Glutamatergic neuron (in vitro differentiated cells): ENCODE measurements at regions not wholly inside any gene's neighbourhood (a gene's known extent, or its start where the extent isn't known, plus 50 kb on each side); places are given as distances from the start of the nearest gene placed in this dataset.

Experiments
- DNase-seq: peaks from one replicate; pipeline ENCODE4 v3.0.0; 2022
- H3K27ac Mint-ChIP-seq: one replicate; pipeline ENCODE4 v1.8.0; 2020; ENCODE audit warnings: mild to moderate bottlenecking, mixed read lengths, inconsistent platforms; ENCODE audit not compliant: unreplicated experiment
- H3K27me3 Mint-ChIP-seq: one replicate; pipeline ENCODE4 v1.8.0; 2020; ENCODE audit warnings: mild to moderate bottlenecking, moderate library complexity, mixed read lengths, inconsistent platforms; ENCODE audit not compliant: unreplicated experiment
- H3K36me3 Mint-ChIP-seq: one replicate; pipeline ENCODE4 v1.8.0; 2020; ENCODE audit warnings: mild to moderate bottlenecking, mixed read lengths, inconsistent platforms; ENCODE audit not compliant: unreplicated experiment
- H3K4me1 Mint-ChIP-seq: one replicate; pipeline ENCODE4 v1.8.0; 2020; ENCODE audit warnings: mild to moderate bottlenecking, low read depth, mixed read lengths, inconsistent platforms; ENCODE audit not compliant: unreplicated experiment
- H3K4me3 Mint-ChIP-seq: one replicate; pipeline ENCODE4 v1.8.0; 2020; ENCODE audit warnings: mild to moderate bottlenecking, mixed read lengths, inconsistent platforms; ENCODE audit not compliant: unreplicated experiment
- H3K9me3 Mint-ChIP-seq: one replicate; pipeline ENCODE4 v1.8.0; 2020; ENCODE audit warnings: mild to moderate bottlenecking, moderate library complexity, mixed read lengths, inconsistent platforms; ENCODE audit not compliant: unreplicated experiment
- CTCF ChIP-seq: fragments of 200-600 bp; sonication (generic); IDR thresholded peaks from one replicate; pipeline ENCODE4 v1.5.0; 2021; ENCODE audit not compliant: partially characterized antibody, unreplicated experiment

- Mint-ChIP-seq H3K9me3 (no peaks in the 10 kb centered on the region), H3K4me1 (no peaks in the 10 kb centered on the region), H3K27ac (no peak overlapping the region), H3K36me3 (no peaks in the 10 kb centered on the region), H3K27me3 (no peaks in the 10 kb centered on the region), H3K4me3 (no peak overlapping the region)
- DNase-seq, result no peak
- TF ChIP-seq CTCF, result no peak
Measured at GRCh38 chr2:195563857-195564512, 93.0 kb upstream of the SLC39A10 start.

DNA sequence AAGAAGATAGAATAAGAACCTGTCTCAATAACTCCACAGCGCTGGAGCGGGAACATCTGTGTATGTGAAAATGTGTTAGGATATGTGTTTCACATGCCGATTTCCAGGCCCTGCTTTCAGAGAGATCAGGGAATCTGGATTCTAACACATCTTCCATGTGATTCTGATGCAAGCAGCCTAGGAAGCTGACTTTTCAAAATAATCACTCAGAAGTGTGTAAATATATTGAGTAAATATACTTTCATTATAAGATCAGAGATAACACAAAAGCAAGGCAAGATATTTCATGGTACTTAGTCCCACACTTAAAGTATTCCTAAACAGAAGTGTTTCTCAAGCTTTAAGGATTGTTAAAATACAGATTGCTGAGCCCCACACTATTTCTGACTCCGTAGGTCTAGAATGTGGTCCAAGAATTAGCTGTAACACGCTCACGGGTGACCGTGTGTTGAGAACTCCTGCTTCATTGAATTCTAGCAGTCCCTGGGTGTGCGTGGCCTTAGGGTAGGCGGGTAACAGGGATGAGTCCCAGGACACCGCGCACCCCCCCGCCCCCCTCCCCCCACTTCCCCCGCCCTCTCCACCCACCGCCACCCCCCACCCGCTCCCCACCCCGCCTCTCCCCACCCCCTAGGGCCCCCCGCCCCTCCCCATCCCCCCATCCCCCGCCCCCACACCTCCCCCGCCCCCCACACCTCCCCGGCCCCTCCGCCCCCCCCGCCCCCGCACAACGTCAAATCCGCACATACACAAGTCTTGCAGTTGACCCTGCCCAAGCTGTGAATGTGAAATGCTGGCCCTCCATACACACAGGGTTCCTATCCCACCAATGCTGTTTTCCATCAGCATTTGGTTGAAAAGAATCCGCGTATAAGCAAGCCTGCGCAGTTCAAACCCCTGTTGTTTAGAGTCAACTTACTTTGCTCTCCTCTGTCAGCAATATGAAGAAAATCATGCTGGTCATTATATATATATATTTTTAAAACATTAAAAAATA is 94.2 kb upstream of the SLC39A10 start:
- Mint-ChIP-seq H3K27ac (no peak overlapping the region), H3K4me3 (no peak overlapping the region), H3K4me1 (no peaks in the 10 kb centered on the region), H3K9me3 (no peaks in the 10 kb centered on the region), H3K27me3 (no peaks in the 10 kb centered on the region), H3K36me3 (no peaks in the 10 kb centered on the region)
- no peak for DNase-seq
- TF ChIP-seq CTCF, result no peak

DNA sequence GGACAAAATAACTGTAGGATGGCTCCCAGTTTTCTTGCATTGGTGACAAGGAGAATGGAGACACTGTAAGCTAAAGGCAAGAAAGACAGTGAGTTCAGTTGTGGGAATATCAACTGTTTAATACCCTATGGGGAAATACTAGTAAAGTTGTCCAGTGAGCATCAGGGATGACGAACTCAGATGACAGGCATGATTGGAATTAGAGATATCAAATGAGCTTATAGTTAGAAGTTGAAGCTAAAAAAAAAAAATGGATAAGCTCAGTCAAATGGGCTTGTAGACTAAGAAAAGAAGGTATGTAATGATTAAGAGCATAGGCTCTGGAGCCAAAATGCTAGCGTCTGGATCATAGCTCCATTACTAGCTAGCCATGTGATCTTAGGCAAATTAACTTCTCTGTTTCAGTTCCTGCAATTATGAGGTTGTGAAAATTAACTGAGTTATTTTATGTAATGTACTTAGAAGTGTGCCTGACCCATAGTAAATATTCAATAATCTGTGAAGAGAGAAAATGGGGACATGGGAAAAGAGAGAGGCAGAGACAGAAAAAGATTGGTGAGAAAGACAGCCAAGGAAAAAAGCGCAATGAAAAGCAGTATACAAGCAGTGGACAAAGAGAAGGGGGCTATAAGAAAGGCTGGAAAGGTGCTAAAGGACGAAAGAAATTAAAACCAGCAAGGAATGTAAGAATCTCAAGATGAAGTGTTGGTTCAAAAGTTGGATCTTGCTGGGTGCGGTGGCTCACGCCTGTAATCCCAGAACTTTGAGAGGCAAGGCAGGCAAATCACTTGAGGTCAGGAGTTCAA is 95.7 kb upstream of the SLC39A10 start:
- no peaks in the 10 kb centered on the region for H3K9me3 Mint-ChIP-seq
- TF ChIP-seq CTCF, result no peak
- H3K27ac Mint-ChIP-seq, result no peak overlapping the region
- H3K4me1 Mint-ChIP-seq, result no peaks in the 10 kb centered on the region
- no peaks in the 10 kb centered on the region for H3K27me3 Mint-ChIP-seq
- no peak overlapping the region for H3K4me3 Mint-ChIP-seq
- no peaks in the 10 kb centered on the region for H3K36me3 Mint-ChIP-seq
- no peak for DNase-seq

- TF ChIP-seq CTCF, result no peak
- no peak for DNase-seq
- Mint-ChIP-seq H3K27me3 (no peaks in the 10 kb centered on the region), H3K9me3 (no peaks in the 10 kb centered on the region), H3K27ac (no peak overlapping the region), H3K4me1 (no peaks in the 10 kb centered on the region), H3K4me3 (no peak overlapping the region), H3K36me3 (no peaks in the 10 kb centered on the region)
Measured at GRCh38 chr2:195560209-195560895, 96.7 kb upstream of the SLC39A10 start.
